T follicular helper cell (primary cell): ENCODE measurements at regions not wholly inside any gene's neighbourhood (a gene's known extent, or its start where the extent isn't known, plus 50 kb on each side); places are given as distances from the start of the nearest gene placed in this dataset.

Source experiments
- DNase-seq: peaks from one replicate; pipeline ENCODE4 v3.0.0-alpha.2; 2020; ENCODE audit warnings: low read depth

DNA sequence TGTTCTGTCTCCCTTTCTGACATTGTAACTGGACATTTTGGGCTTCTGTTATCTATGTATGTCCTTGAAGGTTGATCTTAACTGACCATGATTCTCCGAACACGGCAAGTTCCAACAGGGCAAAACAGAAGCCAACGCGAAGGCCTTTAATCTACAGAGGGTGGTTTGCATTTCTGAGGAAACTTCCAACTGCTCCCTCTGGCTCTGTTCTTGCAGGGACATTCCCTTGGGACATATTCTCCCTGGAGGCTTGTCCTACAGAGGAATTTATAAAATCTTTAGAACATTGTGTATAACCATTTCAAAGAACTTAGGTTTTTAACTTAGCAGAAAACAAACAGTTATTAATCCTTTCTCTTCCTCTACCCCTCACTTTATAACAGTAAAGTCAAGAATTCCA is 189.0 kb upstream of the CDYL start:
- no peak for DNase-seq

- no peak for DNase-seq
Observed at GRCh38 chr6:4586469-4586859, 189.7 kb upstream of the CDYL start.

- no peak for DNase-seq
Observed at GRCh38 chr6:4585682-4586468, 190.3 kb upstream of the CDYL start.

DNA sequence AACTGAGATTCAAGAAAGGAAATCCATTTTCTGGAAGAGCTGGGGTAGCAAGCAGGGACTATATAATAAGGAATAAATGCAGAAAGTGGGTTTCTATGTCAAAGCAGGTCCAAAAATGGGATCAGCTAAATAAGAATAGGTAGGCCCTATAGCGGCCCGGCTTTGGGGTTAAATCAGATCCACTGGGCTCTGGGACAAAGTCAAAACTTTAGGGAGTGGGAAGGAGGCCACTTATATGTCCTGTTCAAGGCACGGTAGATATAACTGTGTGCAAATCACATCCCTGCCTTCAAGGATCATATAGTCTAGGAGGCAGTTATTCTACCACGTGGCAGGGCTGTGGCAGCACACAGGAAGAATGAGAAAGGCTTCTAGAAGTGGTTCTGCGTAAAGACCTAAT is 191.4 kb upstream of the CDYL start:
- no peak for DNase-seq

GRCh38 chr6:4582506-4583417 is 193.4 kb upstream of the CDYL start:
- no peak for DNase-seq

GRCh38 chr6:4581468-4582385 is 194.5 kb upstream of the CDYL start:
- DNase-seq, result no peak

- no peak for DNase-seq
Observed at GRCh38 chr6:4580361-4580760, 195.8 kb upstream of the CDYL start.

DNA sequence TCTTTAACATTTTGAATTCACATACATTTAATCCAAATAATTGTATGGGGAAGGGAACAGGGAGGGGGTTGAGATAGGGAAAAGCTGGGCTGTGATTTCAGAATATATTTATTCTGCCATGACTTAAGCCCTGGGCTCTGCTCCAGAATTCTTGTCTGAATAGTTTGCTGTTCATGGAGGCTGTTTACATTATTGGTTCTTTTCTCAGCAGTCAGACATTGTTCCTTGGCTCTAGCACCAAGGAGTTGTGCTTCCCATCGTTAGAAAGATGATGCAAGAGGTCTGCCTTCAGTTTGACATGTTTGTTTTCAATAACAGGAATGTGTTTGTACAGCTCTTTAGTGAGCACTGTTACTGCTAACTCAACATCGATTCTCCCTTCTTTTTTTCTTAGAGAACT is 198.8 kb upstream of the CDYL start:
- DNase-seq, result no peak

- no peak for DNase-seq
Observed at GRCh38 chr6:4575714-4576113, 200.5 kb upstream of the CDYL start.

- DNase-seq, result no peak
Observed at GRCh38 chr6:4574007-4574406, 202.2 kb upstream of the CDYL start.

GRCh38 chr6:4571011-4571410 is 205.2 kb upstream of the CDYL start:
- DNase-seq, result no peak

GRCh38 chr6:4568138-4568537 is 208.1 kb upstream of the CDYL start:
- DNase-seq, result no peak

GRCh38 chr6:4567141-4567540 is 209.1 kb upstream of the CDYL start:
- DNase-seq, result no peak

- no peak for DNase-seq
Observed at GRCh38 chr6:4565301-4566250, 210.6 kb upstream of the CDYL start.

- DNase-seq, result no peak
Observed at GRCh38 chr6:4564801-4565271, 211.4 kb upstream of the CDYL start.

DNA sequence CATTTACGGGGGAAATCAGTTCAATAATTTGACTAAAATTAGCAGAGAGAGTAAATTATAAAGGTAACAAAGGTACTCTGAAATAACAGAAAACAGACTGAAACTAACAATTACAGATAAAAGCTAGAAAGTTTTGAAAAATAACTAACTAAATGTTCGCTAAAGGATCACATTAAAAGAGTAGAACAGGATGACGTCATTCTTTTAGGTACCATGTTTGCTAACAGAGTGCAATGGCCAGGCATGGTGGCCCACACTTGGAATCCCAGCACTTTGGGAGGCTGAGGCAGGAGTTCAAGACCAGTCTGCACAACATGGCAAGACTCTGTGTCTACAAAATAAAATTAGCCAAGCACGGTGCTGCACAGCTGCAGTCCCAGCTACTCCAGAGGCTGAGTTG is 212.3 kb upstream of the CDYL start:
- no peak for DNase-seq

DNA sequence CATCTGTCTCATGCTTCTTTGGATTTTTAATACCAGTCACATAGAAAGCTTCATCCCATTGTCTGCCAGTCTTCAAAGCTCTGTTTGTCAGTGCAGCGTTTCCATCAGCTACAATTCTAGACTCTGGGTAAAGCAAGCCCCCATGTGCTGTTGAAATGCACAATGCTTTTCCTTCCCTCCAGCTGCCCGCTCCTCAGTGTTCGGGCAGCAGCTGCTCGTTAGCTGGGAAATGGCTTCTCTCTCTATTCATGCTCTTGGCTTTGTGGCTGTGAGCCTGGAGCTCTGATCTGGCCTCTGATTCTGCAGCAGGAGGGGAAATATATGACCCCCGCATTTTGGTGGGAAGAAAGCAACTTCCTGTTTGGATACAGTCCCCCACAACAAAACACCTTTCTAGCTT is 213.0 kb upstream of the CDYL start:
- no peak for DNase-seq

DNA sequence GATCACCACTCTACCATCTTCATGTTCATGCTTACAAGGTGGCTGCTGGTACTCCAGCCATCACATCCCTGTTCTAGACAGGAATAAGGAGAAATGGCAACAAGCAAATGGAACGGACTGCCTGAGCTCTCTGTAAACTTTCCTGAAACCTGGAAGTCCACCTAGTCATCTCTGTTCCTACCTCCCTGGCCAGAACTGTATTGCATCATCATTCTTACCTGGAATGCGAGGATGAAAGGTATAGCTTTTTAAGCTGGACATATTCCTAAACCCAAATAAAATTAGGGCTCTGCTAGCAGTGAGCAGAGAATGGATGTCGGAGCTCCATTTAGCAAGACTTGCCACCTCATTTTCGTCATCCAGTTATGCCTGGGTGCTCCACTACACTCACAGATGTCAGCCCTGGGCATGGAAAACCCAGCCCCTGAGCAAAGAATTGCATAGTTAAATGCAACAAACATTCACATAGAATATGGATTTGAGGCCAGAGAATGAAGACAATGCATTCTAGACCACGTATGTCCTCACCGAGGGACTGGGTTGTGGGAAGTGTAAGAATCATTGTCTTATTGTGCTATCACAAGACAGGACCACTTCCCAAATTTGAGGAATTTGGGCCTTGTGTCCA is 214.3 kb upstream of the CDYL start:
- no peak for DNase-seq

- no peak for DNase-seq
Observed at GRCh38 chr6:4561078-4561435, 215.1 kb upstream of the CDYL start.
